Hepatocyte (in vitro differentiated cells): ENCODE measurements at regions not wholly inside any gene's neighbourhood (a gene's known extent, or its start where the extent isn't known, plus 50 kb on each side); places are given as distances from the start of the nearest gene placed in this dataset.

ENCODE experiments used
- DNase-seq: peaks from one replicate; pipeline ENCODE4 v3.0.0-alpha.2; 2016; ENCODE audit warnings: low spot score
- H2AFZ ChIP-seq: fragments of 200-600 bp; sonication (generic); 2 replicates; pipeline ENCODE4 v1.6.0; 2016; ENCODE audit warnings: antibody characterized with exemption, mild to moderate bottlenecking
- H3K27ac ChIP-seq: fragments of 200-600 bp; sonication (generic); 2 replicates; pipeline ENCODE4 v1.5.1; 2016; ENCODE audit warnings: mild to moderate bottlenecking
- H3K27me3 ChIP-seq: fragments of 200-600 bp; sonication (generic); 2 replicates; pipeline ENCODE4 v1.6.1; 2016
- H3K36me3 ChIP-seq: fragments of 200-600 bp; sonication (generic); replicated peaks from 2 replicates; pipeline ENCODE4 v1.5.1; 2016; ENCODE audit warnings: low read depth; ENCODE audit not compliant: insufficient read depth
- H3K4me1 ChIP-seq: fragments of 200-600 bp; sonication (generic); 2 replicates; pipeline ENCODE4 v1.5.1; 2016; ENCODE audit warnings: mild to moderate bottlenecking, moderate library complexity; ENCODE audit not compliant: insufficient read depth
- H3K4me2 ChIP-seq: fragments of 200-600 bp; sonication (generic); 2 replicates; pipeline ENCODE4 v1.6.0; 2016
- H3K4me3 ChIP-seq: fragments of 200-600 bp; sonication (generic); 2 replicates; pipeline ENCODE4 v1.5.1; 2016; ENCODE audit warnings: mild to moderate bottlenecking
- H3K79me2 ChIP-seq: fragments of 200-600 bp; sonication (generic); 2 replicates; pipeline ENCODE4 v1.6.0; 2017; ENCODE audit warnings: mild to moderate bottlenecking
- H3K9me2 ChIP-seq: fragments of 200-600 bp; sonication (generic); replicated peaks from 2 replicates; pipeline ENCODE4 v1.6.0; 2017; ENCODE audit warnings: mild to moderate bottlenecking; ENCODE audit not compliant: insufficient read depth
- H3K9me3 ChIP-seq: fragments of 200-600 bp; sonication (generic); 2 replicates; pipeline ENCODE4 v1.5.1; 2016; ENCODE audit warnings: low read depth, mild to moderate bottlenecking
- H4K20me1 ChIP-seq: fragments of 200-600 bp; sonication (generic); 2 replicates; pipeline ENCODE4 v1.6.0; 2016; ENCODE audit warnings: mild to moderate bottlenecking; ENCODE audit not compliant: insufficient read depth, poor library complexity, severe bottlenecking
- CTCF ChIP-seq: fragments of 200-600 bp; sonication (generic); IDR thresholded peaks from 2 replicates; pipeline ENCODE4 v1.5.1; 2016; ENCODE audit warnings: antibody characterized with exemption, mild to moderate bottlenecking; ENCODE audit not compliant: poor library complexity
- EZH2 ChIP-seq: fragments of 200-600 bp; sonication (generic); IDR thresholded peaks from 2 replicates; pipeline ENCODE4 v1.6.1; 2016; ENCODE audit warnings: antibody characterized with exemption, mild to moderate bottlenecking, borderline replicate concordance
- EZH2phosphoT487 ChIP-seq: fragments of 200-600 bp; sonication (generic); IDR thresholded peaks from one replicate; pipeline ENCODE4 v1.6.1; 2018; ENCODE audit warnings: antibody characterized with exemption, mild to moderate bottlenecking, low read depth, moderate library complexity; ENCODE audit not compliant: unreplicated experiment, severe bottlenecking
- WGBS: methylation state at CpG from one replicate; pipeline ENCODE4 v1.1.6; 2016; ENCODE audit warnings: low lambda C conversion rate; ENCODE audit errors: missing lambda C conversion rate; 5-methylcytosine and 5-hydroxymethylcytosine counted together

- no peak overlapping the region for H3K4me3 ChIP-seq
- H3K4me1 ChIP-seq = no peaks in the 10 kb centered on the region
- no peaks in the 10 kb centered on the region for H3K9me3 ChIP-seq
- no peak for DNase-seq
- no peaks in the 10 kb centered on the region for H3K36me3 ChIP-seq
- H2AFZ ChIP-seq = no peak overlapping the region
- no peaks in the 10 kb centered on the region for H3K9me2 ChIP-seq
- no peak overlapping the region for H3K27ac ChIP-seq
- no peaks in the 10 kb centered on the region for H3K27me3 ChIP-seq
- no peaks in the 10 kb centered on the region for H4K20me1 ChIP-seq
- no peak for TF ChIP-seq EZH2phosphoT487
- TF ChIP-seq CTCF = no peak
- TF ChIP-seq EZH2 = no peak
- H3K79me2 ChIP-seq = no peaks in the 10 kb centered on the region
- WGBS = 87% methylated on average over 12 of the region's 12 CpGs
- H3K4me2 ChIP-seq = no peak overlapping the region
Observed at GRCh38 chr10:35794703-35795102, 152.6 kb upstream of the FZD8 start.

DNA sequence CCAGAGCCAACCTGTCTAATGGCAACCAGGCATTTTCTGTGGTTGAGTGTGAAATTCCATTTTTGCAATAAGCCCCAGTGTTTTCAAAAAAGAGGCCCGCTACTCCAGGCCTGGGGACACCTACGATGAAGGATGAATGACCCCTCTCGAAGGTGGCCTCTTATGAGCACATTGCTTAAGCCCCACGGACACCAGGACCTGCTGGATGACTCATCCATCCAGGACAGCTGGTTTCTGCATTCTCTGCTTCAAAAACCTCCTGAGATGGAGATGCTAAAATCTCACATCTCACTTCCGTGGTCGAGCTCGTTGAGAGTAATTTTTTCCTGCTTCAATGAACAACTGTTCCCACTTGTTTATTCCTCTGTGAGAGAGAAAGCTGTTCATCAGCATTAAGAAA is 150.2 kb upstream of the FZD8 start:
- Histone ChIP-seq H2AFZ (no peak overlapping the region), H3K27ac (no peak overlapping the region), H4K20me1 (no peaks in the 10 kb centered on the region), H3K36me3 (no peaks in the 10 kb centered on the region), H3K9me2 (no peaks in the 10 kb centered on the region), H3K4me3 (no peak overlapping the region), H3K9me3 (no peaks in the 10 kb centered on the region), H3K27me3 (no peaks in the 10 kb centered on the region), H3K79me2 (no peaks in the 10 kb centered on the region), H3K4me1 (no peaks in the 10 kb centered on the region), H3K4me2 (no peak overlapping the region)
- DNase-seq = no peak
- WGBS = 70% methylated on average over 7 of the region's 7 CpGs
- no peak for TF ChIP-seq CTCF
- TF ChIP-seq EZH2phosphoT487 = no peak
- no peak for TF ChIP-seq EZH2

DNA sequence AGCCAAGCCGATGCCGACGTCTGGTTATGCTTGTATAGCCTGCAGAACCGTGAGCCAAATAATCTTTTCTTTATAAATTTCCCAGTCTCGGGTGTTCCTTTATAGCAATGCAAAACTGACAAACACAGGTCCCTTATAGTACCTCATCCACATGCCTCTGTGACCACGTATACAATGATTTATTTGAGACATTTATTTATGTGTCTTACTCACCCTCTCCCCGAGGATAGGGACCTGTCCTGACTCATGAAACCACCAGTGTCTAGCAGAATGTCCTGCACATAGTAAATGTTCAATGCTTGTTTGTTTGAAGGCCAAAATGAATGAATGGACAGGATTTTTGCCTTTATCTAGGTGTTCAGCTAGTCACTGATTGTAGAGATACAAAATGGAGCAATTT is 147.9 kb upstream of the FZD8 start:
- no peaks in the 10 kb centered on the region for H3K4me1 ChIP-seq
- no peak overlapping the region for H3K4me2 ChIP-seq
- H3K27ac ChIP-seq = no peak overlapping the region
- H3K79me2 ChIP-seq = no peaks in the 10 kb centered on the region
- no peak overlapping the region for H3K4me3 ChIP-seq
- DNase-seq = no peak
- no peaks in the 10 kb centered on the region for H4K20me1 ChIP-seq
- no peaks in the 10 kb centered on the region for H3K36me3 ChIP-seq
- 80% methylated on average over 7 of the region's 7 CpGs for WGBS
- no peak overlapping the region for H2AFZ ChIP-seq
- H3K27me3 ChIP-seq = no peaks in the 10 kb centered on the region
- TF ChIP-seq EZH2 (no peak), EZH2phosphoT487 (no peak), CTCF (no peak)
- H3K9me2 ChIP-seq = no peaks in the 10 kb centered on the region
- no peaks in the 10 kb centered on the region for H3K9me3 ChIP-seq

DNA sequence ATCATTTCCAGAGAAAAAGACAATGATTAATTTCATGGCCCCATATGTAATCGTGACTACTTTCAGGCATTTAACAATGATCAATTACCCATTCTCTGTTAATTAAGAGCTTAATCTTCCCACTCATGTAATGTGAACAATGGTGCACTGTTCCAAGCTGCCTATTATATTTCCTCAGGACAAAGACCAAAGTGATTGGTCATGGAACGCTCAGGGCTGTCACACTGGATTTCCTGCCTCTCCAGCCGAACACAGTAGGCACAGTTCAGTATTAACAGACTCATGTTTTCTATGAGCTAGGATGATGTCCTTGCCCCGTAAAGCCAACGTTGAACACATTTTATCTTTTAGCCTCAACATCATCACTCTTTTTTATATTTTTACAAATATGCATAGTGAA is 142.7 kb upstream of the FZD8 start:
- no peaks in the 10 kb centered on the region for H3K9me3 ChIP-seq
- H3K36me3 ChIP-seq = no peaks in the 10 kb centered on the region
- H3K27me3 ChIP-seq = no peaks in the 10 kb centered on the region
- no peak overlapping the region for H2AFZ ChIP-seq
- no peaks in the 10 kb centered on the region for H3K4me1 ChIP-seq
- no peaks in the 10 kb centered on the region for H4K20me1 ChIP-seq
- no peak overlapping the region for H3K4me3 ChIP-seq
- H3K9me2 ChIP-seq = no peaks in the 10 kb centered on the region
- 90% methylated on average over 5 of the region's 5 CpGs for WGBS
- no peak overlapping the region for H3K4me2 ChIP-seq
- no peak for DNase-seq
- H3K79me2 ChIP-seq = no peaks in the 10 kb centered on the region
- TF ChIP-seq CTCF = no peak
- TF ChIP-seq EZH2 = no peak
- no peak for TF ChIP-seq EZH2phosphoT487
- H3K27ac ChIP-seq = no peak overlapping the region
